ENCODE measurements at regions not wholly inside any gene's neighbourhood (a gene's known extent, or its start where the extent isn't known, plus 50 kb on each side); places are given as distances from the start of the nearest gene placed in this dataset.

DNA sequence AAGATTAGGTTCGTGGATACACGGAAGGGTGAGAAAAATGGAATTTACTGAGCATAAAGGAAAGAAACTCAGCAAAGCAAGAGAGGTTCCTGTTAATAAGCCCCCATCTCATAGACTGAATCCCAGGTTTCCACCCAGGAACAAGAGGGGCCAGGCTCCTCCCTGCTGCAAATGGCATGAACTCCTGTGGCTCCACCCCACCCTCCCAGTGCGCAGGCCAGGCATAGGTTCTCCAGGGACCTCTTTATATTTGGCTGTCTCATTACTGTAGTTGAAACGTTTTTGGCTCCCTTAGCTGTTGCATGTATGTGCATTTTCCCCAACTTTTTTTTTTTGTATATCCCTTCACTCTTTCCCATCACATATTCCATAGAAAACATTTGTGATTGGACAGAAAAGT, 217.8 kb upstream of the NRP1 start:
- TF ChIP-seq ZNF274 (IDR thresholded peaks at IDR 0.05; ENCODE audit: low read depth, low read length) (no peak), YY1 (IDR thresholded peaks at IDR 0.05; ENCODE audit: insufficient read depth, insufficient read length) (no peak)

Measured in NT2/D1 (cell line).